ENCODE measurements at regions not wholly inside any gene's neighbourhood (a gene's known extent, or its start where the extent isn't known, plus 50 kb on each side); places are given as distances from the start of the nearest gene placed in this dataset.

GRCh38 chr11:38159038-38159437 lies 1561.0 kb upstream of the RAG2 start:
- no peak for TF ChIP-seq E2F5 (CRISPR knock-in tag; IDR thresholded peaks at IDR 0.05)
- TF ChIP-seq, protein P1, sequence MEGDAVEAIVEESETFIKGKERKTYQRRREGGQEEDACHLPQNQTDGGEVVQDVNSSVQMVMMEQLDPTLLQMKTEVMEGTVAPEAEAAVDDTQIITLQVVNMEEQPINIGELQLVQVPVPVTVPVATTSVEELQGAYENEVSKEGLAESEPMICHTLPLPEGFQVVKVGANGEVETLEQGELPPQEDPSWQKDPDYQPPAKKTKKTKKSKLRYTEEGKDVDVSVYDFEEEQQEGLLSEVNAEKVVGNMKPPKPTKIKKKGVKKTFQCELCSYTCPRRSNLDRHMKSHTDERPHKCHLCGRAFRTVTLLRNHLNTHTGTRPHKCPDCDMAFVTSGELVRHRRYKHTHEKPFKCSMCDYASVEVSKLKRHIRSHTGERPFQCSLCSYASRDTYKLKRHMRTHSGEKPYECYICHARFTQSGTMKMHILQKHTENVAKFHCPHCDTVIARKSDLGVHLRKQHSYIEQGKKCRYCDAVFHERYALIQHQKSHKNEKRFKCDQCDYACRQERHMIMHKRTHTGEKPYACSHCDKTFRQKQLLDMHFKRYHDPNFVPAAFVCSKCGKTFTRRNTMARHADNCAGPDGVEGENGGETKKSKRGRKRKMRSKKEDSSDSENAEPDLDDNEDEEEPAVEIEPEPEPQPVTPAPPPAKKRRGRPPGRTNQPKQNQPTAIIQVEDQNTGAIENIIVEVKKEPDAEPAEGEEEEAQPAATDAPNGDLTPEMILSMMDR (IDR thresholded peaks at IDR 0.05): no peak
- TF ChIP-seq, protein P2, sequence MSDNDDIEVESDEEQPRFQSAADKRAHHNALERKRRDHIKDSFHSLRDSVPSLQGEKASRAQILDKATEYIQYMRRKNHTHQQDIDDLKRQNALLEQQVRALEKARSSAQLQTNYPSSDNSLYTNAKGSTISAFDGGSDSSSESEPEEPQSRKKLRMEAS (CRISPR knock-in tag; IDR thresholded peaks at IDR 0.05): no peak
- TF ChIP-seq, protein P3, sequence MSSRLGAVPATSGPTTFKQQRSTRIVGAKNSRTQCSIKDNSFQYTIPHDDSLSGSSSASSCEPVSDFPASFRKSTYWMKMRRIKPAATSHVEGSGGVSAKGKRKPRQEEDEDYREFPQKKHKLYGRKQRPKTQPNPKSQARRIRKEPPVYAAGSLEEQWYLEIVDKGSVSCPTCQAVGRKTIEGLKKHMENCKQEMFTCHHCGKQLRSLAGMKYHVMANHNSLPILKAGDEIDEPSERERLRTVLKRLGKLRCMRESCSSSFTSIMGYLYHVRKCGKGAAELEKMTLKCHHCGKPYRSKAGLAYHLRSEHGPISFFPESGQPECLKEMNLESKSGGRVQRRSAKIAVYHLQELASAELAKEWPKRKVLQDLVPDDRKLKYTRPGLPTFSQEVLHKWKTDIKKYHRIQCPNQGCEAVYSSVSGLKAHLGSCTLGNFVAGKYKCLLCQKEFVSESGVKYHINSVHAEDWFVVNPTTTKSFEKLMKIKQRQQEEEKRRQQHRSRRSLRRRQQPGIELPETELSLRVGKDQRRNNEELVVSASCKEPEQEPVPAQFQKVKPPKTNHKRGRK (CRISPR knock-in tag; IDR thresholded peaks at IDR 0.05; ENCODE audit: borderline replicate concordance): no peak
- TF ChIP-seq TCF7 (CRISPR knock-in tag; IDR thresholded peaks at IDR 0.05; ENCODE audit: low read depth): no peak
- no peak for TF ChIP-seq NR2C2 (CRISPR knock-in tag; IDR thresholded peaks at IDR 0.05)
- no peak for TF ChIP-seq NR3C1 (CRISPR knock-in tag; conservative IDR thresholded peaks at IDR 0.05; ENCODE audit: low read depth)
- no peak for TF ChIP-seq ERG (CRISPR knock-in tag; IDR thresholded peaks at IDR 0.05)
- no peak for TF ChIP-seq JUN (CRISPR knock-in tag; IDR thresholded peaks at IDR 0.05)

Data from WTC11 (cell line).